Lower lobe of right lung (tissue), 2 donors: ENCODE measurements at regions not wholly inside any gene's neighbourhood (a gene's known extent, or its start where the extent isn't known, plus 50 kb on each side); places are given as distances from the start of the nearest gene placed in this dataset.

Experiments
- ATAC-seq, 2 donors: fragments of 200-7000 bp; cut with Tn5 transposase; one replicate each; pipeline ENCODE4 v1.9.1; 2020 to 2022; ENCODE audit warnings: mild to moderate bottlenecking in 2 of 2, moderate library complexity in 2 of 2
- DNase-seq: peaks from one replicate; pipeline ENCODE4 v3.0.0-alpha.2; 2020
- H3K27ac ChIP-seq: fragments of 200-600 bp; one replicate; pipeline ENCODE4 v1.8.0; 2022
- H3K27me3 ChIP-seq: fragments of 200-600 bp; one replicate; pipeline ENCODE4 v1.8.0; 2022; ENCODE audit warnings: low read depth
- H3K36me3 ChIP-seq: fragments of 200-600 bp; one replicate; pipeline ENCODE4 v1.8.0; 2022; ENCODE audit warnings: mild to moderate bottlenecking
- H3K4me1 ChIP-seq: fragments of 200-600 bp; one replicate; pipeline ENCODE4 v1.8.0; 2022
- H3K4me3 ChIP-seq: fragments of 200-600 bp; one replicate; pipeline ENCODE4 v1.8.0; 2022; ENCODE audit warnings: mild to moderate bottlenecking
- H3K9me3 ChIP-seq: fragments of 200-600 bp; one replicate; pipeline ENCODE4 v1.8.0; 2022
- CTCF ChIP-seq: fragments of 200-600 bp; IDR thresholded peaks from one replicate; pipeline ENCODE4 v1.8.0; 2022; ENCODE audit warnings: antibody characterized with exemption, mild to moderate bottlenecking
- intact Hi-C: fragments of 100-400 bp; cut with DNase I; formaldehyde crosslinking; loops from one replicate; pipeline ENCODE4 v1.11.0; 2022
- donor health status: DM: no; HTN: yes; CAD: no; lungs with severe emphysema.

- H3K9me3 ChIP-seq: no peaks in the 10 kb centered on the region
These were observed 1415.1 kb upstream of the PRMT6 start for GRCh38 chr1:105641407-105641806.

GRCh38 chr1:105652109-105652508, 1404.4 kb upstream of the PRMT6 start:
- no peak overlapping the region for H3K27ac ChIP-seq
- H3K36me3 ChIP-seq: no peaks in the 10 kb centered on the region
- intact Hi-C loops: no loop called here
- DNase-seq (no peak), ATAC-seq (no peak)
- H3K4me1 ChIP-seq: no peaks in the 10 kb centered on the region
- no peak for TF ChIP-seq CTCF
- H3K4me3 ChIP-seq: no peak overlapping the region
- H3K9me3 ChIP-seq: no peaks in the 10 kb centered on the region
- H3K27me3 ChIP-seq: no peaks in the 10 kb centered on the region

More at GRCh38 chr1:105641407-105641806, 1415.1 kb upstream of the PRMT6 start:
- no peak overlapping the region for H3K27ac ChIP-seq
- intact Hi-C loops: no loop called here
- no peak for DNase-seq
- H3K27me3 ChIP-seq: no peaks in the 10 kb centered on the region
- H3K36me3 ChIP-seq: no peaks in the 10 kb centered on the region
- no peak for ATAC-seq
- no peak overlapping the region for H3K4me3 ChIP-seq
- no peak for TF ChIP-seq CTCF
- no peaks in the 10 kb centered on the region for H3K4me1 ChIP-seq

GRCh38 chr1:105655032-105655431, 1401.4 kb upstream of the PRMT6 start:
- H3K27ac ChIP-seq: no peak overlapping the region
- H3K4me1 ChIP-seq: no peaks in the 10 kb centered on the region
- no peaks in the 10 kb centered on the region for H3K36me3 ChIP-seq
- no peak for ATAC-seq
- intact Hi-C loops: no loop called here
- no peak overlapping the region for H3K4me3 ChIP-seq
- no peaks in the 10 kb centered on the region for H3K27me3 ChIP-seq
- no peak for TF ChIP-seq CTCF
- no peaks in the 10 kb centered on the region for H3K9me3 ChIP-seq
- DNase-seq: no peak

- no peak overlapping the region for H3K27ac ChIP-seq
- H3K27me3 ChIP-seq: no peaks in the 10 kb centered on the region
- no peaks in the 10 kb centered on the region for H3K9me3 ChIP-seq
- intact Hi-C loops: no loop called here
- H3K36me3 ChIP-seq: no peaks in the 10 kb centered on the region
- no peak overlapping the region for H3K4me3 ChIP-seq
- no peaks in the 10 kb centered on the region for H3K4me1 ChIP-seq
- ATAC-seq (no peak), DNase-seq (no peak)
- no peak for TF ChIP-seq CTCF
These were observed 1392.0 kb upstream of the PRMT6 start for GRCh38 chr1:105664495-105664894.

GRCh38 chr1:105678334-105678733, 1378.1 kb upstream of the PRMT6 start:
- no peak for TF ChIP-seq CTCF
- Histone ChIP-seq H3K9me3 (no peaks in the 10 kb centered on the region), H3K4me3 (no peak overlapping the region), H3K27ac (no peak overlapping the region), H3K4me1 (no peaks in the 10 kb centered on the region), H3K27me3 (no peaks in the 10 kb centered on the region), H3K36me3 (no peaks in the 10 kb centered on the region)
- no peak for DNase-seq
- intact Hi-C loops: no loop called here
- no peak for ATAC-seq

- Histone ChIP-seq H3K4me1 (no peaks in the 10 kb centered on the region), H3K36me3 (no peaks in the 10 kb centered on the region), H3K27me3 (no peaks in the 10 kb centered on the region), H3K4me3 (no peak overlapping the region), H3K9me3 (no peaks in the 10 kb centered on the region), H3K27ac (no peak overlapping the region)
- intact Hi-C loops: no loop called here
- DNase-seq (no peak), ATAC-seq (no peak)
- no peak for TF ChIP-seq CTCF
These were observed 1371.8 kb upstream of the PRMT6 start for GRCh38 chr1:105684714-105685113.
